ENCODE measurements at regions not wholly inside any gene's neighbourhood (a gene's known extent, or its start where the extent isn't known, plus 50 kb on each side); places are given as distances from the start of the nearest gene placed in this dataset.
"Not testable (repeated sequence)": the region's sequence is repeated elsewhere in the genome, so short reads cannot be mapped to it uniquely, and the experiment has no call there.

- intact Hi-C loops (cut with DNase I), result no loop called here
Measured at GRCh38 chr9:25808554-25808953, 130.3 kb upstream of the TUSC1 start.

GRCh38 chr9:25804856-25805255 lies 126.6 kb upstream of the TUSC1 start:
- intact Hi-C loops (cut with DNase I), result no loop called here
- ATAC-seq, result no peak
- Histone ChIP-seq H3K4me3 (ENCODE audit: low read length) (no peak overlapping the region), H3K27ac (ENCODE audit: low read length) (no peak overlapping the region), H3K9me3 (ENCODE audit: control insufficient read depth, low read length) (no peaks in the 10 kb centered on the region), H3K4me1 (ENCODE audit: control insufficient read depth, insufficient read depth, low read length) (no peaks in the 10 kb centered on the region), H3K27me3 (ENCODE audit: control insufficient read depth, insufficient read depth) (no peaks in the 10 kb centered on the region)
- no peak for DNase-seq

More at GRCh38 chr9:25808554-25808953, 130.3 kb upstream of the TUSC1 start:
- DNase-seq, result no peak
- no peaks in the 10 kb centered on the region for H3K27me3 ChIP-seq (ENCODE audit: control insufficient read depth, insufficient read depth)
- no peaks in the 10 kb centered on the region for H3K9me3 ChIP-seq (ENCODE audit: control insufficient read depth, low read length)
- 59% methylated on average over 1 of the region's 1 CpG for WGBS
- H3K4me1 ChIP-seq (ENCODE audit: control insufficient read depth, insufficient read depth, low read length), result no peaks in the 10 kb centered on the region
- no peak overlapping the region for H3K4me3 ChIP-seq (ENCODE audit: low read length)
- no peak for ATAC-seq
- H3K27ac ChIP-seq (ENCODE audit: low read length), result no peak overlapping the region

GRCh38 chr9:25801989-25802388 lies 123.7 kb upstream of the TUSC1 start:
- H3K9me3 ChIP-seq (ENCODE audit: control insufficient read depth, low read length); H3K27ac ChIP-seq (ENCODE audit: low read length); H3K27me3 ChIP-seq (ENCODE audit: control insufficient read depth, insufficient read depth); intact Hi-C loops (cut with DNase I); H3K4me1 ChIP-seq (ENCODE audit: control insufficient read depth, insufficient read depth, low read length); H3K4me3 ChIP-seq (ENCODE audit: low read length); ATAC-seq; DNase-seq: not testable (repeated sequence)
- WGBS, result 94% methylated on average over 3 of the region's 3 CpGs

GRCh38 chr9:25773805-25774204 lies 95.6 kb upstream of the TUSC1 start:
- H3K4me1 ChIP-seq (ENCODE audit: control insufficient read depth, insufficient read depth, low read length), result no peaks in the 10 kb centered on the region
- ATAC-seq (no peak), DNase-seq (no peak)
- no peaks in the 10 kb centered on the region for H3K9me3 ChIP-seq (ENCODE audit: control insufficient read depth, low read length)
- H3K27ac ChIP-seq (ENCODE audit: low read length), result no peak overlapping the region
- no peak overlapping the region for H3K4me3 ChIP-seq (ENCODE audit: low read length)
- intact Hi-C loops (cut with DNase I), result no loop called here
- H3K27me3 ChIP-seq (ENCODE audit: control insufficient read depth, insufficient read depth), result no peaks in the 10 kb centered on the region
- 89% methylated on average over 4 of the region's 4 CpGs for WGBS

GRCh38 chr9:25755951-25756350 lies 77.7 kb upstream of the TUSC1 start:
- ATAC-seq, result no peak
- no peaks in the 10 kb centered on the region for H3K9me3 ChIP-seq (ENCODE audit: control insufficient read depth, low read length)
- 98% methylated on average over 1 of the region's 1 CpG for WGBS
- H3K4me3 ChIP-seq (ENCODE audit: low read length), result no peak overlapping the region
- no peak overlapping the region for H3K27ac ChIP-seq (ENCODE audit: low read length)
- H3K27me3 ChIP-seq (ENCODE audit: control insufficient read depth, insufficient read depth), result no peaks in the 10 kb centered on the region
- DNase-seq, result no peak
- intact Hi-C loops (cut with DNase I), result no loop called here
- H3K4me1 ChIP-seq (ENCODE audit: control insufficient read depth, insufficient read depth, low read length), result no peaks in the 10 kb centered on the region

GRCh38 chr9:25752398-25752797 lies 74.2 kb upstream of the TUSC1 start:
- Histone ChIP-seq H3K27ac (ENCODE audit: low read length) (no peak overlapping the region), H3K27me3 (ENCODE audit: control insufficient read depth, insufficient read depth) (no peaks in the 10 kb centered on the region), H3K9me3 (ENCODE audit: control insufficient read depth, low read length) (no peaks in the 10 kb centered on the region), H3K4me1 (ENCODE audit: control insufficient read depth, insufficient read depth, low read length) (no peaks in the 10 kb centered on the region), H3K4me3 (ENCODE audit: low read length) (no peak overlapping the region)
- WGBS, result 73% methylated on average over 5 of the region's 5 CpGs
- ATAC-seq (no peak), DNase-seq (no peak)
- intact Hi-C loops (cut with DNase I), result no loop called here

- ATAC-seq, result no peak
- intact Hi-C loops (cut with DNase I), result no loop called here
- no peak for DNase-seq
- Histone ChIP-seq H3K27ac (ENCODE audit: low read length) (no peak overlapping the region), H3K4me1 (ENCODE audit: control insufficient read depth, insufficient read depth, low read length) (no peaks in the 10 kb centered on the region), H3K4me3 (ENCODE audit: low read length) (no peak overlapping the region), H3K27me3 (ENCODE audit: control insufficient read depth, insufficient read depth) (no peaks in the 10 kb centered on the region), H3K9me3 (ENCODE audit: control insufficient read depth, low read length) (no peaks in the 10 kb centered on the region)
- WGBS, result 64% methylated on average over 3 of the region's 3 CpGs
Measured at GRCh38 chr9:25742256-25742655, 64.0 kb upstream of the TUSC1 start.

- intact Hi-C loops (cut with DNase I), result no loop called here
- WGBS, result 82% methylated on average over 7 of the region's 7 CpGs
- no peak for ATAC-seq
Measured at GRCh38 chr9:25733336-25733982, 55.2 kb upstream of the TUSC1 start.

GRCh38 chr9:25731895-25732794 lies 53.9 kb upstream of the TUSC1 start:
- intact Hi-C loops (cut with DNase I); H3K9me3 ChIP-seq (ENCODE audit: control insufficient read depth, low read length); H3K27me3 ChIP-seq (ENCODE audit: control insufficient read depth, insufficient read depth); ATAC-seq; H3K4me3 ChIP-seq (ENCODE audit: low read length); DNase-seq; H3K27ac ChIP-seq (ENCODE audit: low read length); H3K4me1 ChIP-seq (ENCODE audit: control insufficient read depth, insufficient read depth, low read length): not testable (repeated sequence)
- 89% methylated on average over 19 of the region's 19 CpGs for WGBS

More at GRCh38 chr9:25733336-25733982, 55.2 kb upstream of the TUSC1 start:
- H3K9me3 ChIP-seq (ENCODE audit: control insufficient read depth, low read length), result no peaks in the 10 kb centered on the region
- H3K4me1 ChIP-seq (ENCODE audit: control insufficient read depth, insufficient read depth, low read length), result no peaks in the 10 kb centered on the region
- no peak overlapping the region for H3K4me3 ChIP-seq (ENCODE audit: low read length)
- H3K27ac ChIP-seq (ENCODE audit: low read length), result no peak overlapping the region
- no peak for DNase-seq
- H3K27me3 ChIP-seq (ENCODE audit: control insufficient read depth, insufficient read depth), result no peaks in the 10 kb centered on the region
